DOHH2 (cell line): ENCODE measurements at regions not wholly inside any gene's neighbourhood (a gene's known extent, or its start where the extent isn't known, plus 50 kb on each side); places are given as distances from the start of the nearest gene placed in this dataset.

Experiments
- EZH2phosphoT487 ChIP-seq: fragments of 200-600 bp; sonication (generic); IDR thresholded peaks from 2 replicates; pipeline ENCODE4 v1.6.1; 2017; ENCODE audit warnings: borderline replicate concordance, mild to moderate bottlenecking, antibody characterized with exemption, low read length, moderate library complexity, mixed read lengths
- TF ChIP-seq, protein P1 (sequence below): fragments of 200-600 bp; sonication (generic); IDR thresholded peaks from one replicate; pipeline ENCODE4 v1.5.1; 2014; ENCODE audit warnings: antibody characterized with exemption, mild to moderate bottlenecking, low read depth, low read length; ENCODE audit not compliant: poor library complexity, severe bottlenecking

DNA sequence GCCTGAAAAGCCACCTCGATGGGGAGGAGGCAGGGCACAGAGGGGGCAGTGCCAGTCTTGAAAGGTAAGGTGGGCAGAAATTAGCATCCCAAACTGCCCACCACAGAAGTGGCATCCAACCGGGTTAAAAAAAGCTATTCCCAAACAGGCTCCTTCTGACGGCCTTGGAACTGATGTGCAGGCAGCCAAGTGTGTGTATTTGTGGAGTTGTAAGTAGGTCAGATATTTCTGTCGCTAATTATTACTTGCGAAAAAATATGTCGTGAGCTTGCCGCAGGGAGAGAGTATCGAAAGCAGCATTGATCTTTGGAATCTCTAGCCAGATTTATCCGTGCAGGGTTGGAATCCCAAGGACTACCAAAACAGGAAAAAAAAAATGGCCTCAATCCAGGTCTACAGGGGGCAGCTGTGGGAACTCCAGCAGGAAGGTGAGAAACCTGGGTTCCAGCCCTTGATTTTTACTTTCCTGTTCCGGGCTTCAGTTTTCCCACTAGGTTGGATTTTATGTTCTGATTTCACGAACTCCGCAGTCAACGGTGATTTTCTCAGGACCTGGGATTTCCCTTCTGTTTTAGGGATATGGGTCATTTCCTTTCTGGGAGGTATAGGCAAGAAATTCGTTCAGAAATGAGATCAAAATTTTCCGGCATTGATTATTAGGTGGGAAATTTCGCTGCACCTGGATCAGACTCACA is 200.8 kb downstream of the RGS3 start:
- TF ChIP-seq, protein P1, sequence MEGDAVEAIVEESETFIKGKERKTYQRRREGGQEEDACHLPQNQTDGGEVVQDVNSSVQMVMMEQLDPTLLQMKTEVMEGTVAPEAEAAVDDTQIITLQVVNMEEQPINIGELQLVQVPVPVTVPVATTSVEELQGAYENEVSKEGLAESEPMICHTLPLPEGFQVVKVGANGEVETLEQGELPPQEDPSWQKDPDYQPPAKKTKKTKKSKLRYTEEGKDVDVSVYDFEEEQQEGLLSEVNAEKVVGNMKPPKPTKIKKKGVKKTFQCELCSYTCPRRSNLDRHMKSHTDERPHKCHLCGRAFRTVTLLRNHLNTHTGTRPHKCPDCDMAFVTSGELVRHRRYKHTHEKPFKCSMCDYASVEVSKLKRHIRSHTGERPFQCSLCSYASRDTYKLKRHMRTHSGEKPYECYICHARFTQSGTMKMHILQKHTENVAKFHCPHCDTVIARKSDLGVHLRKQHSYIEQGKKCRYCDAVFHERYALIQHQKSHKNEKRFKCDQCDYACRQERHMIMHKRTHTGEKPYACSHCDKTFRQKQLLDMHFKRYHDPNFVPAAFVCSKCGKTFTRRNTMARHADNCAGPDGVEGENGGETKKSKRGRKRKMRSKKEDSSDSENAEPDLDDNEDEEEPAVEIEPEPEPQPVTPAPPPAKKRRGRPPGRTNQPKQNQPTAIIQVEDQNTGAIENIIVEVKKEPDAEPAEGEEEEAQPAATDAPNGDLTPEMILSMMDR, result no peak
- TF ChIP-seq EZH2phosphoT487, result no peak
